HL-60 (cell line): ENCODE measurements at regions not wholly inside any gene's neighbourhood (a gene's known extent, or its start where the extent isn't known, plus 50 kb on each side); places are given as distances from the start of the nearest gene placed in this dataset.

Experiments
- CTCF ChIP-seq: IDR thresholded peaks from one replicate; pipeline ENCODE4 v1.5.1; 2011; ENCODE audit warnings: low read length, control low read depth, inconsistent platforms; ENCODE audit not compliant: insufficient read depth
- GABPA ChIP-seq: IDR thresholded peaks from 2 replicates; pipeline ENCODE4 v1.6.1; 2012; ENCODE audit warnings: low read depth
- POLR2AphosphoS5 ChIP-seq: IDR thresholded peaks from 2 replicates; pipeline ENCODE4 v1.6.1; 2012; ENCODE audit warnings: low read depth
- REST ChIP-seq: IDR thresholded peaks from 2 replicates; pipeline ENCODE4 v1.6.1; 2012; ENCODE audit warnings: low read depth; ENCODE audit not compliant: insufficient replicate concordance
- SPI1 ChIP-seq: IDR thresholded peaks from 2 replicates; pipeline ENCODE4 v1.6.1; 2012; ENCODE audit warnings: low read depth, mild to moderate bottlenecking, borderline replicate concordance

- TF ChIP-seq CTCF (no peak), POLR2AphosphoS5 (no peak), SPI1 (no peak), REST (no peak), GABPA (no peak)
These were observed 230.0 kb upstream of the KLHL29 start for GRCh38 chr2:23155022-23155421.
